ENCODE measurements at regions not wholly inside any gene's neighbourhood (a gene's known extent, or its start where the extent isn't known, plus 50 kb on each side); places are given as distances from the start of the nearest gene placed in this dataset.

DNA sequence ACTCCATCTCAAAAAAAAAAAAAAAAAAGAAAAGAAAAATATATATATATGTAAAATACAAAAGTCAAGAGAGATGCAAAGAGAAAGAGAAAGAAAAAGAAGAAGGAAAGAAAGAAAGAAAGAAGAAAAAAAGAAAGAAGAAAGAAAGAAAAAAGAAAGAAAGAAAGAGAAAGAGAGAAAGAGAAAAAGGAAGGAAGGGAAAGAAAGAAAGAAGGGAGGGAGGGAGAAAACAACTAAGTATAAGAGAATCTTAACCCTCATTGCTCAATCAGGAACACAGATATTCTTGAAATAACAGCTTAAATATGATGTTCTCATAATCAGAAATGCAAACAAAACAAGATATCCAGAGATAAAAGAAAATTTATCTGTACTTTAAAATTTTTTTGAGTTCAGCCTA is 54.4 kb upstream of the MARCKS start:
- DNase-seq: no peak

DNA sequence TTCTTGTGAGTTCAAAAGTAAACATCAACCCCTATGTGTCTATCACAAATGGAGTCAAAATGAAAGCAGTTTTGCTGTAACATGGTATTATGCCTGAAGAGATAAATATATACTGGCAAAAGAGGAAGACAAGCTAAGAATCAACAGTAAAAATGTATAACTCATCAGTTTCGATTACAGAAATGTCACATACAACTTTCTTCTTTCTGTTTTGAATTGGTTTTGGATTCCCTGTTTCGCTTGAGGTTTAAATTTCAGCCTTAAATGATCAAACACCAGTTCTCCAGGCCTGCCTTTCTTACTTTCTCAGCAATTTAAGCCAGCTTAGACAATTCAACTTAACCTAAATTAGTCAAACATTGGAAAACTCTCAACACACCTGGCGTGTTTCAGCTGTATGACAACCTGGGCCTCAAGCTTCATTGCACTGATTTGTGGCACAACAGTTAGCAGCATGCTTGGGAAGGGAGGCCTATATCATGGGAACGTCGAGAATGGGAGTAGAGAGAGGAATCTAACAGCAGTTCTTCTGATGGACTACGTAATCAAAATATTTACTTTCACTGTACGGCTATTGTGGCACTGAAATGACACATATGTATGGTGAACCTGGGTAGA is 51.9 kb upstream of the MARCKS start:
- no peak for DNase-seq

DNA sequence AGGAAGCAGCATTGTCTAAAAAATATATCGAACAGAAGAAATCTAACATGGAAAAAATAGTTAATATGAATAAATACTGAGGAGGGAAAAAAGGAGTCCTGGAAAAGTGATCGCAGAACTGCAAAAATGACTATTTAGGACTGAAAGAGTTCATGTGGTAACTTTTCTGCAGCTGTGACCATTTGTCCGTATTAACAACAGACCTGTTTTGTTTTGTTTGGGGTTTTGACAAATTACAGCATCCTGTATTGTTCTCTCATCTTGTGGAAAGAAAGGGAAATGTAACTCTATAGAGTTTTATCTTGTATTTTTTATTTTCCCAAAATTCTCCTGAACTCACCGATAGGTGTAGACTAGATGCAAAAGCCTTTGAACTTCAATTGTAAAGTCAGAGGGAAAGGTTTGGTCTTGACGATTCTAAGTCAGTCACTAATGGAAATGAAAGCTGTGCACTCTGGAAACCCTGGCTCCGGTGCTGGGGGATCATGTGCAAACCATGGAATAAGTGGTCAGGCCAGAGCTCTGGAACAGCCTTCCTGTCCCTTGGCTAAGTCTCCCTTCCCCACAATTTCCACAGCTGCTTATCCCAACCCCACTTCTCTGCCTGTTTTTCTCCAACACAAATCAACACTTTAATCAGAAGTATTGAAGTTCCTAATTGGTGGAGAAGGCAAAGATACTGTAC is 51.2 kb upstream of the MARCKS start:
- DNase-seq: no peak

All from stimulated activated CD4-positive, alpha-beta T cell treated with anti-CD3 and anti-CD28 coated beads, Interleukin-1b, Interleukin-23, amount 100 ng/mL, for 48 hours (primary cell).